WERI-Rb-1 (cell line): ENCODE measurements at regions not wholly inside any gene's neighbourhood (a gene's known extent, or its start where the extent isn't known, plus 50 kb on each side); places are given as distances from the start of the nearest gene placed in this dataset.

Experiments
- DNase-seq: peaks from one replicate; pipeline ENCODE4 v3.0.0-alpha.2; 2020
- H3K27ac ChIP-seq: fragments of 250-450 bp; sonication (Bioruptor Pico); 2 replicates; pipeline ENCODE4 v1.5.1; 2020; ENCODE audit warnings: mild to moderate bottlenecking, moderate library complexity
- H3K27me3 ChIP-seq: fragments of 250-450 bp; sonication (Bioruptor Pico); 2 replicates; pipeline ENCODE4 v1.5.1; 2021; ENCODE audit warnings: mild to moderate bottlenecking, low read depth, moderate library complexity; ENCODE audit not compliant: insufficient read depth, severe bottlenecking
- H3K36me3 ChIP-seq: fragments of 250-450 bp; sonication (Bioruptor Pico); 2 replicates; pipeline ENCODE4 v1.5.1; 2020; ENCODE audit warnings: mild to moderate bottlenecking, moderate library complexity
- H3K4me3 ChIP-seq: 2 replicates; pipeline ENCODE4 v1.5.1; 2011; ENCODE audit warnings: low read depth, mild to moderate bottlenecking, control low read depth, low read length
- H3K9me3 ChIP-seq: fragments of 250-450 bp; sonication (Bioruptor Pico); 2 replicates; pipeline ENCODE4 v1.5.1; 2021; ENCODE audit warnings: mild to moderate bottlenecking, moderate library complexity; ENCODE audit not compliant: severe bottlenecking
- CTCF ChIP-seq: IDR thresholded peaks from 2 replicates; pipeline ENCODE4 v1.5.1; 2011; ENCODE audit warnings: low read depth, mild to moderate bottlenecking, control low read depth, inconsistent platforms, low read length

GRCh38 chr5:42015681-42016080, 90.6 kb downstream of the FBXO4 start:
- DNase-seq: no peak
- Histone ChIP-seq H3K27me3 (peaks cover 28% of the 10 kb centered on the region), H3K4me3 (no peak overlapping the region), H3K9me3 (no peaks in the 10 kb centered on the region), H3K27ac (no peak overlapping the region), H3K36me3 (no peaks in the 10 kb centered on the region)
- TF ChIP-seq CTCF: no peak

GRCh38 chr5:42020788-42021530, 95.9 kb downstream of the FBXO4 start:
- H3K9me3 ChIP-seq: no peaks in the 10 kb centered on the region
- no peak for DNase-seq
- no peak overlapping the region for H3K27ac ChIP-seq
- no peak overlapping the region for H3K4me3 ChIP-seq
- TF ChIP-seq CTCF: no peak
- H3K36me3 ChIP-seq: no peaks in the 10 kb centered on the region
- peaks cover 43% of the 10 kb centered on the region for H3K27me3 ChIP-seq

- TF ChIP-seq CTCF: no peak
Observed at GRCh38 chr5:42021923-42022322, 96.8 kb downstream of the FBXO4 start.

GRCh38 chr5:42022383-42022972, 97.4 kb downstream of the FBXO4 start:
- no peak overlapping the region for H3K4me3 ChIP-seq
- no peaks in the 10 kb centered on the region for H3K9me3 ChIP-seq
- no peaks in the 10 kb centered on the region for H3K36me3 ChIP-seq
- DNase-seq: no peak
- H3K27me3 ChIP-seq: peaks cover 38% of the 10 kb centered on the region
- no peak for TF ChIP-seq CTCF
- H3K27ac ChIP-seq: no peak overlapping the region

More at GRCh38 chr5:42021923-42022322, 96.8 kb downstream of the FBXO4 start:
- Histone ChIP-seq H3K9me3 (no peaks in the 10 kb centered on the region), H3K27ac (no peak overlapping the region), H3K36me3 (no peaks in the 10 kb centered on the region), H3K4me3 (no peak overlapping the region), H3K27me3 (peaks cover 37% of the 10 kb centered on the region)
- no peak for DNase-seq

GRCh38 chr5:42026446-42026845, 101.4 kb downstream of the FBXO4 start:
- H3K9me3 ChIP-seq: no peaks in the 10 kb centered on the region
- no peaks in the 10 kb centered on the region for H3K36me3 ChIP-seq
- no peak overlapping the region for H3K4me3 ChIP-seq
- H3K27me3 ChIP-seq: peaks cover 29% of the 10 kb centered on the region
- TF ChIP-seq CTCF: no peak
- H3K27ac ChIP-seq: no peak overlapping the region
- no peak for DNase-seq
